Uterus (tissue), 3 donors: ENCODE measurements at regions not wholly inside any gene's neighbourhood (a gene's known extent, or its start where the extent isn't known, plus 50 kb on each side); places are given as distances from the start of the nearest gene placed in this dataset.

Experiments used
- DNase-seq, 2 donors: peaks; one replicate each; pipeline ENCODE4 v3.0.0-alpha.2; 2019 to 2020
- H3K27ac ChIP-seq, 2 donors: fragments of 200-600 bp; sonication (generic); 1 replicate in 1 of 2; 2 replicates in 1 of 2; pipeline ENCODE4 v1.5.1; 2016 to 2018
- H3K27me3 ChIP-seq, 2 donors: fragments of 200-600 bp; sonication (generic); one replicate each; pipeline ENCODE4 v1.5.1; 2018 to 2019; ENCODE audit warnings: control low read depth in 1 of 2
- H3K36me3 ChIP-seq, 2 donors: fragments of 200-600 bp; sonication (generic); one replicate each; pipeline ENCODE4 v1.5.1; 2019; ENCODE audit warnings: control low read depth in 1 of 2
- H3K4me1 ChIP-seq, 2 donors: fragments of 200-600 bp; sonication (generic); one replicate each; pipeline ENCODE4 v1.5.1; 2018 to 2019; ENCODE audit warnings: control low read depth in 1 of 2
- H3K4me3 ChIP-seq, 2 donors: fragments of 200-600 bp; sonication (generic); 1 replicate in 1 of 2; 2 replicates in 1 of 2; pipeline ENCODE4 v1.5.1; 2018 to 2019; ENCODE audit warnings: mild to moderate bottlenecking in 1 of 2
- H3K9me3 ChIP-seq, 2 donors: fragments of 200-600 bp; sonication (generic); one replicate each; pipeline ENCODE4 v1.5.1; 2019; ENCODE audit warnings: control low read depth in 1 of 2
- POLR2A ChIP-seq, 2 donors: fragments of 450-650 bp; IDR thresholded peaks; one replicate each; pipeline ENCODE4 v1.6.1; 2016; ENCODE audit warnings: antibody characterized with exemption in 2 of 2, mild to moderate bottlenecking in 1 of 2, moderate library complexity in 1 of 2
- intact Hi-C: fragments of 100-400 bp; cut with DNase I; formaldehyde crosslinking; loops from one replicate; pipeline ENCODE4 v1.15.1; 2023; ENCODE audit warnings: low total_unique reads
- TF ChIP-seq, protein P1 (sequence below), 4 experiments: fragments of 200-600 bp in 2 of 4; fragments of 450-650 bp in 2 of 4; sonication (generic) in 2 of 4; IDR thresholded peaks; one replicate each; pipeline ENCODE4 v1.5.1; 2016 to 2019; ENCODE audit warnings: antibody characterized with exemption in 4 of 4, mild to moderate bottlenecking in 2 of 4, moderate library complexity in 1 of 4
- donor health status: DM: yes; HTN: yes; CAD: no.

DNA sequence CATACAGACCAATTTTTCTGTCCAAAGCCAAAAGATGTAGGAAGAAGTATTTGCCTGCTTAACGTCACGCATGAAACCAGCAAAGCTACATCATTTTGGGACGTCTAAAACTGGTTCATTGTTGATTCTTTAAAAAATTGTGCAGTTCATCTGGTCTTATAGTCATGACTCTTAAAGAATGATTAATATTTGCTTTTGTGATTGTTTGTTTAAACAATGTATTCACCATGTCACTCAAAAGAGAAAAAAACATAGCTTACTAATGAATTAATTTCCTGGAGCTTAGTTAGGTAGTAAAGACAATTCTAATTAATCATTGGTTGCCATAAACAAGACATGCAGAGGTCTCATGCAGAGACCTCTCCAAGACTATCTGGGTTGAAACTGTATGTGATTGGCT, 157.3 kb downstream of the RPS12 start:
- Histone ChIP-seq H3K4me1 (no peaks in the 10 kb centered on the region), H3K27ac (no peak overlapping the region), H3K36me3 (no peaks in the 10 kb centered on the region), H3K4me3 (no peak overlapping the region), H3K27me3 (no peaks in the 10 kb centered on the region), H3K9me3 (no peaks in the 10 kb centered on the region)
- TF ChIP-seq, protein P1, sequence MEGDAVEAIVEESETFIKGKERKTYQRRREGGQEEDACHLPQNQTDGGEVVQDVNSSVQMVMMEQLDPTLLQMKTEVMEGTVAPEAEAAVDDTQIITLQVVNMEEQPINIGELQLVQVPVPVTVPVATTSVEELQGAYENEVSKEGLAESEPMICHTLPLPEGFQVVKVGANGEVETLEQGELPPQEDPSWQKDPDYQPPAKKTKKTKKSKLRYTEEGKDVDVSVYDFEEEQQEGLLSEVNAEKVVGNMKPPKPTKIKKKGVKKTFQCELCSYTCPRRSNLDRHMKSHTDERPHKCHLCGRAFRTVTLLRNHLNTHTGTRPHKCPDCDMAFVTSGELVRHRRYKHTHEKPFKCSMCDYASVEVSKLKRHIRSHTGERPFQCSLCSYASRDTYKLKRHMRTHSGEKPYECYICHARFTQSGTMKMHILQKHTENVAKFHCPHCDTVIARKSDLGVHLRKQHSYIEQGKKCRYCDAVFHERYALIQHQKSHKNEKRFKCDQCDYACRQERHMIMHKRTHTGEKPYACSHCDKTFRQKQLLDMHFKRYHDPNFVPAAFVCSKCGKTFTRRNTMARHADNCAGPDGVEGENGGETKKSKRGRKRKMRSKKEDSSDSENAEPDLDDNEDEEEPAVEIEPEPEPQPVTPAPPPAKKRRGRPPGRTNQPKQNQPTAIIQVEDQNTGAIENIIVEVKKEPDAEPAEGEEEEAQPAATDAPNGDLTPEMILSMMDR (IDR thresholded peaks at IDR 0.05) = no peak
- no peak for TF ChIP-seq POLR2A (IDR thresholded peaks at IDR 0.05)
- no peak for DNase-seq
- intact Hi-C loops = no loop called here

- DNase-seq = no peak
- H3K36me3 ChIP-seq = no peaks in the 10 kb centered on the region
- no peak overlapping the region for H3K4me3 ChIP-seq
- intact Hi-C loops = no loop called here
- no peaks in the 10 kb centered on the region for H3K4me1 ChIP-seq
- no peaks in the 10 kb centered on the region for H3K27me3 ChIP-seq
- no peak for TF ChIP-seq POLR2A (IDR thresholded peaks at IDR 0.05)
- TF ChIP-seq, protein P1 (IDR thresholded peaks at IDR 0.05) = no peak
- H3K9me3 ChIP-seq = no peaks in the 10 kb centered on the region
- no peak overlapping the region for H3K27ac ChIP-seq
Observed at GRCh38 chr6:132972254-132972653, 157.9 kb downstream of the RPS12 start.

GRCh38 chr6:132972971-132973370, 158.6 kb downstream of the RPS12 start:
- intact Hi-C loops = no loop called here
- H3K4me3 ChIP-seq = no peak overlapping the region
- H3K36me3 ChIP-seq = no peaks in the 10 kb centered on the region
- no peaks in the 10 kb centered on the region for H3K4me1 ChIP-seq
- H3K27me3 ChIP-seq = no peaks in the 10 kb centered on the region
- H3K9me3 ChIP-seq = no peaks in the 10 kb centered on the region
- no peak for DNase-seq
- TF ChIP-seq POLR2A (IDR thresholded peaks at IDR 0.05) = no peak
- TF ChIP-seq, protein P1 (IDR thresholded peaks at IDR 0.05) = no peak
- H3K27ac ChIP-seq = no peak overlapping the region

DNA sequence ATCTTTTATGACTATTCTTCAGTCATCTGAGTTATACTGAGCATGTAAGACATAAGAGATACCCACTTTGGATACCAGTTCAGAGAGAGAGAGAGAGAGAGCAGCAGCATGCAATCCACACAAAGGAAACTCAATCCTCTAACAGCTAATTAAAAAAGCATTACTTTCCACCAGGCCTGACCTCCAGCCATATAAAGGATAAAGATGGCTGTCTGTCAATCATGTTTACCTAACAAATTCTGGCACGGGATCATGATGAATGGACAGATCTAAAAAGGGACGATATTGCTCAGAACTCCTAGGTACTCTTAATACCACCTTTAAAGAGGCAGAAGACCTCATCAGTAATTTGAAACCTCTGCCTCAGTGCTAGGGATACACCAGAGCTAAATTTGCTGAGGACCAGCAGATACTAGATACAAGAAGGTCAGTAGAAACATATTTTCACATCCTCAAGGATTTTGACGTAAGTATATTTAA, 159.2 kb downstream of the RPS12 start:
- Histone ChIP-seq H3K27me3 (no peaks in the 10 kb centered on the region), H3K9me3 (no peaks in the 10 kb centered on the region), H3K4me3 (no peak overlapping the region), H3K4me1 (no peaks in the 10 kb centered on the region), H3K27ac (no peak overlapping the region), H3K36me3 (no peaks in the 10 kb centered on the region)
- intact Hi-C loops = no loop called here
- TF ChIP-seq POLR2A (IDR thresholded peaks at IDR 0.05) = no peak
- TF ChIP-seq, protein P1 (IDR thresholded peaks at IDR 0.05) = no peak
- DNase-seq = no peak

DNA sequence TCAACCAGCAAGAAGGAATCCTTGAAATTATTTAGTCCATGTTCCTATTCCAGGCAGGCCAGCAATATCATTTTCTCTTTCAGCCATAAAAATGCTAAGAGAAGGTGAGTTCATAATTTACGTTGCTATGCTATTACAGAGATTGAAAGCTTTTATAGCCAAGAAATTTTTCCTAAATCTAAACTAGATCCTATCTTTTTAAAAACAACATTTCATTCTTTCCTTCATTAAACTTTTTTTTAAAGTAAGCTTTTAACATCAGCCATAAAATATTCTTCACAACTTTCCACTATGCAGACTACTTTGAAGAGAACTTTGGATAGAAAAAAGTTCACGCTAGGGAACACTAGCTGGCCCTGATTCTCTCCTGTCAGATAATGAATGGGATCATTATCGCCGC, 159.8 kb downstream of the RPS12 start:
- no peak for DNase-seq
- no peaks in the 10 kb centered on the region for H3K36me3 ChIP-seq
- no peaks in the 10 kb centered on the region for H3K4me1 ChIP-seq
- TF ChIP-seq POLR2A (IDR thresholded peaks at IDR 0.05) = no peak
- TF ChIP-seq, protein P1 (IDR thresholded peaks at IDR 0.05) = no peak
- H3K27me3 ChIP-seq = no peaks in the 10 kb centered on the region
- no peak overlapping the region for H3K4me3 ChIP-seq
- H3K9me3 ChIP-seq = no peaks in the 10 kb centered on the region
- intact Hi-C loops = no loop called here
- no peak overlapping the region for H3K27ac ChIP-seq
